ENCODE measurements at regions not wholly inside any gene's neighbourhood (a gene's known extent, or its start where the extent isn't known, plus 50 kb on each side); places are given as distances from the start of the nearest gene placed in this dataset.

DNA sequence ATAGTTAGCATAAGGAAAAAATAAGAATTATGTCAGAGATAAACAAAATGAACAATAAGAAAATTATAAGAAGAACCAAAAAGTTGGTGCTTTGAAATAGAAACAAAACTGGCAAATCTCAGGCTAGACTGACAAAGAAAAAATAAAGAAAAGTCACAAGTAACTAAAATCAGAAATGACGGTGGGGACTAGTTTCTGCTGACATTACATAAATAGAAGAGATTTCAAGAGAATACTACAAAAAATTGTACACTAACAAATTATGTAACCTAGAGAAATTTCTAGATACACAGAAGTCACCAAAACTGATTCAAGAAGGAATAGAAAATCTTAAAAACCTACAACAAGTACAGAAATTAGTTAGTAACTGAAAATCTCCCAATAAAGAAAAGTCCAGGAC lies 355.6 kb upstream of the SGCG start:
- no peak for DNase-seq (ENCODE audit: low read depth in 2 of 2)
- TF ChIP-seq, protein P1, sequence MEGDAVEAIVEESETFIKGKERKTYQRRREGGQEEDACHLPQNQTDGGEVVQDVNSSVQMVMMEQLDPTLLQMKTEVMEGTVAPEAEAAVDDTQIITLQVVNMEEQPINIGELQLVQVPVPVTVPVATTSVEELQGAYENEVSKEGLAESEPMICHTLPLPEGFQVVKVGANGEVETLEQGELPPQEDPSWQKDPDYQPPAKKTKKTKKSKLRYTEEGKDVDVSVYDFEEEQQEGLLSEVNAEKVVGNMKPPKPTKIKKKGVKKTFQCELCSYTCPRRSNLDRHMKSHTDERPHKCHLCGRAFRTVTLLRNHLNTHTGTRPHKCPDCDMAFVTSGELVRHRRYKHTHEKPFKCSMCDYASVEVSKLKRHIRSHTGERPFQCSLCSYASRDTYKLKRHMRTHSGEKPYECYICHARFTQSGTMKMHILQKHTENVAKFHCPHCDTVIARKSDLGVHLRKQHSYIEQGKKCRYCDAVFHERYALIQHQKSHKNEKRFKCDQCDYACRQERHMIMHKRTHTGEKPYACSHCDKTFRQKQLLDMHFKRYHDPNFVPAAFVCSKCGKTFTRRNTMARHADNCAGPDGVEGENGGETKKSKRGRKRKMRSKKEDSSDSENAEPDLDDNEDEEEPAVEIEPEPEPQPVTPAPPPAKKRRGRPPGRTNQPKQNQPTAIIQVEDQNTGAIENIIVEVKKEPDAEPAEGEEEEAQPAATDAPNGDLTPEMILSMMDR (IDR thresholded peaks at IDR 0.05; ENCODE audit: low read depth, low read length) = no peak
- no peak overlapping the region for H3K4me3 ChIP-seq (replicated peaks in 1 of 2; ENCODE audit: low read depth in 2 of 2, low read length in 2 of 2)

DNA sequence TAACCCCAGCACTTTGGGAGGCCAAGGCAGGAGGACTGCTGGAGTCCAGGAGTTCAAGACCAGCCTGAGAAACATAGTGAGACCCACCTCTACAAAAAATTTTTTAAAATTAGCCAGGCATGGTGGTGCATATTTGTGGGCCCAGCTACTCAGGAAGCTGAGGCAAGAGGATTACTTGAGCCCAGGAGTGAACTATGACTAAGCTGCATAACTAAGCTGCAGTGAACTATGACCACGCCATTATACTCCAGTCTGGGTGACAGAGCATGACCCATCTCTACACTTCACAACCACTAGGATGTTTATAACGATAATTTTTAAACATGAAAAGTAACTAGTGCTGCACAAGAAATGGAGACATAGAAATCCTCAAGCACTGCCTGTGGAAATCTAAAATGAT lies 352.7 kb upstream of the SGCG start:
- TF ChIP-seq, protein P1 (IDR thresholded peaks at IDR 0.05; ENCODE audit: low read depth, low read length) = no peak

DNA sequence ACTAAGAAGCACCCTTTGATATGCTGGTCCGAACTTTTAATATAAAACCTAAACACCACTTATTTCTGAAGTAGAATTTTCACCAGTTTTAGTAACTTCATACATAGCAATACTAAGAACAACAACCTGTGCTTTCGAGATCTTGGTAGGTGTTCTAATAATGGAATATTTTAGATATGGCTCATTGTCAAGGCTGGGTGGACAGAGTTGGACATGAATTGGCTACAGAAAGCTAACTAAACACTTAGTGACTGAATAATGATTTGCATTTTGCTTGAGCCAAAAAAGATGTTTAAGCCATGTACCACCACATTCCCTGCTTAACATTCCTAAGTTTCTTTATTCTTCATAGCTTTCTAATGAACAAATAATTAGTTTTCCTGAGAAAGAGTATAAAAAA lies 344.3 kb upstream of the SGCG start:
- DNase-seq (ENCODE audit: low read depth in 2 of 2) = no peak
- no peak overlapping the region for H3K4me3 ChIP-seq (replicated peaks in 1 of 2; ENCODE audit: low read depth in 2 of 2, low read length in 2 of 2)
- TF ChIP-seq, protein P1 (IDR thresholded peaks at IDR 0.05; ENCODE audit: low read depth, low read length) = no peak

More for the DNA sequence above, 352.7 kb upstream of the SGCG start:
- no peak for DNase-seq (ENCODE audit: low read depth in 2 of 2)
- no peak overlapping the region for H3K4me3 ChIP-seq (replicated peaks in 1 of 2; ENCODE audit: low read depth in 2 of 2, low read length in 2 of 2)

DNA sequence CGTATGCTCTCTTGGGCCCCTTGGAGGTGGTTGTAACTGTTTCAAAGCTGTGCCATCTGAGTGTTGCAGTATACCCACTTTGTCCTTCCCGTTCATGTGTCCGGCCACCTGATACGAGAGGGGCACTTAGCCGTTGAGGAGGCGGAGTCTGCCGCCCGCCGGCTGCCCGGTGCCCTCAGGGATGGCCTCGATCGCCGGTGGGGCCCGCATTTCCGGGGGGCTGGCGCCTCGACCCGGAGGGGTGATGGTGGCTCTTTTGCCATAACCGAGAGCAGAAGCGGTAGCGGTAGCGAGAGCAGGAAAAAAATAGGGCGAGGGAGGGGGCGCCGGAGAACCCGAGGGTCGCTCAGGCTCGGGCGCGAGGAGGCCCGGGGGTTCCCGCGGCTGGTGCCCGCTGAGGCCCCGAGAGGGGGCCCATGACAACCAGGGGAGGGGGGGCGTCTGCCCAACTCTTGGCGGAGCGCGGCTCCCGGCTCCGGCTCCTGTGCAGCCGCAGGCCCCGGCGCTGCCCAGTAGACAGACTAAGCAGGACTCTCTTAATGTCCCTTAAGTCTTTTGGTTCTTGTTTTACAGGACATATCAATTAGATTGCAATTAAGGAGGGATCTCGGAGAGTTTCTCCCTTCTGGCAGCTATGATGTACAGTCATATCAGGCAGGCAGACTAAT lies 342.7 kb upstream of the SGCG start:
- H3K4me3 ChIP-seq (replicated peaks in 1 of 2; ENCODE audit: low read depth in 2 of 2, low read length in 2 of 2) = no peak overlapping the region
- TF ChIP-seq, protein P1 (IDR thresholded peaks at IDR 0.05; ENCODE audit: low read depth, low read length) = no peak
- no peak for DNase-seq (ENCODE audit: low read depth in 2 of 2)

DNA sequence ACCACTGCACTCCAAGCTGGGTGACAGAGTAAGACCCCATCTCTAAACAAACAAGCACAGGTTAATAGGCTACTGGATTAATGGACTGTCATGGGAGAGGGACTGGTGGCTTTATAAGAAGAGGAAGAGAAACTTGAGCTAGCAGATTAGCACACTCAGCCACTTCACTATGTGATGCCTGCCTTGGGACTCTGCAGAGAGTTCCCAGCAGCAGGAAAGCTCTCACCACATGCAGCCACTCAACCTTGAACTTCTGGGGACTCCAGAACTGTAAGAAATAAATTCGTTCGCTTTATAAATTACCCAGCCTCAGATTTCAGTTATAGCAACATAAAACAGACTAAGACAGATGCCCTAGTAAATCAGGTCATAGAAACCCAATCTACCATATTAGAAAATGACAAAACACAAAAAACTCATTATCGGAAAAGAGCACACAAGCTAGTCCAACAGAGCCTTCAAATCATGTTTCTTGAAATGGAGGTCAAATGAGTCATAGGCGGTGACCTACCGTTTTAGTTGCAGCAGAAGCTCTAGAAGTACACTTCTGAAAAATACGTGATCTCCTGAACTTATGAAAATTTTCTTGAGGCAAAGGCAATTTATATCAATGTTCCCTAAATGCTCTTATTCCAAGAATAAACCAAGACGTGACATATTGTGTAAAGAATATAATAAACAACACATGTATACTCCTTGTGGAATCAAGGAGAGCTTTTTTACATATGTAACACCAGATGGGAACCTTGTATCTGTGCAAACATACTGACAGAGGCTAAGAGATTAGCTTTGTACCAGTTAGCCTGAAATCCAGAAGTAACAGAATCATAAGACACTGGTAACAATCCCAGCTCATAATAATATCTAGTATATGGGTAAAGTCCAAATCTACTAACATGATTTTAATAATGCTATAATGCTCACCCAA lies 340.9 kb upstream of the SGCG start:
- H3K4me3 ChIP-seq (replicated peaks in 1 of 2; ENCODE audit: low read depth in 2 of 2, low read length in 2 of 2) = no peak overlapping the region
- no peak for DNase-seq (ENCODE audit: low read depth in 2 of 2)
- TF ChIP-seq, protein P1 (IDR thresholded peaks at IDR 0.05; ENCODE audit: low read depth, low read length) = no peak

DNA sequence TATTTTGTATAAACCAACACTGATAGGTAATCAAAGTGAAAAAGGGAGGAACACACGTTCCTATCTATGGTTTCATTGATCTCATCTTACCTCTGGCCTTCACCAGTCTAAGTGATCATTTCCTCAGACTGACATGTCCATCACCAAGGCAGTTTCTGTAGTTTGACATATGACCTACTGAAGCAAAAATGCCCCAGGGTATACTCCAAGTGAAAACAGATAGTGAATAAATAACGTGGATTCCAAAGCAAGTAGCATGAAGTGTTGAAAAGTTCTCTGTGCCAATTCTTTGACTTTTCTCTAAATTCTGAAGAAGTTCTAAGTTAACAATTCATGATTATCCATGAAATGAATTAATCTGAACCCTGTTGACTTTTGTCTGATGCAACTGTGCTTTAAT lies 334.2 kb upstream of the SGCG start:
- DNase-seq (ENCODE audit: low read depth in 2 of 2) = no peak
- TF ChIP-seq, protein P1 (IDR thresholded peaks at IDR 0.05; ENCODE audit: low read depth, low read length) = no peak
- no peak overlapping the region for H3K4me3 ChIP-seq (replicated peaks in 1 of 2; ENCODE audit: low read depth in 2 of 2, low read length in 2 of 2)
